Fibroblast of lung (primary cell): ENCODE measurements at regions not wholly inside any gene's neighbourhood (a gene's known extent, or its start where the extent isn't known, plus 50 kb on each side); places are given as distances from the start of the nearest gene placed in this dataset.
"Not testable (repeated sequence)": the region's sequence is repeated elsewhere in the genome, so short reads cannot be mapped to it uniquely, and the experiment has no call there.

Source experiments
- DNase-seq, 2 donors: peaks; one replicate each; pipeline versions ENCODE4 v3.0.0 to v3.0.0-alpha.2; 2010; ENCODE audit warnings: low read depth in 2 of 2
- H2AFZ ChIP-seq: 2 replicates; pipeline ENCODE4 v1.5.1; 2012; ENCODE audit warnings: low read length, control low read depth, inconsistent platforms
- H3K27ac ChIP-seq: 2 replicates; pipeline ENCODE4 v1.5.1; 2011; ENCODE audit warnings: low read length, control low read depth; ENCODE audit not compliant: insufficient read depth
- H3K27me3 ChIP-seq: 2 replicates; pipeline ENCODE4 v1.5.1; 2011; ENCODE audit warnings: mild to moderate bottlenecking, low read length; ENCODE audit not compliant: control insufficient read depth, insufficient read depth
- H3K36me3 ChIP-seq: 2 replicates; pipeline ENCODE4 v1.5.1; 2011; ENCODE audit warnings: low read length; ENCODE audit not compliant: control insufficient read depth, insufficient read depth
- H3K4me1 ChIP-seq: 2 replicates; pipeline ENCODE4 v1.5.1; 2011; ENCODE audit warnings: low read length; ENCODE audit not compliant: control insufficient read depth, insufficient read depth; ENCODE audit errors: extremely low read depth
- H3K4me2 ChIP-seq: 2 replicates; pipeline ENCODE4 v1.5.1; 2011; ENCODE audit warnings: low read length, control low read depth; ENCODE audit not compliant: insufficient read depth; ENCODE audit errors: extremely low read depth
- H3K4me3 ChIP-seq, 4 experiments: fragments of 200-600 bp in 1 of 4; sonication (generic) in 1 of 4; replicated peaks in 1 of 4; 2 replicates each; pipeline ENCODE4 v1.5.1; 2011 to 2016; ENCODE audit warnings: low read length in 4 of 4, low read depth in 3 of 4, mild to moderate bottlenecking in 3 of 4, control low read depth in 2 of 4, inconsistent platforms in 1 of 4, mixed read lengths in 1 of 4; ENCODE audit not compliant: insufficient read depth in 1 of 4; ENCODE audit errors: control extremely low read depth in 1 of 4
- H3K79me2 ChIP-seq: 2 replicates; pipeline ENCODE4 v1.5.1; 2012; ENCODE audit warnings: mild to moderate bottlenecking, low read length, inconsistent platforms; ENCODE audit not compliant: control insufficient read depth, insufficient read depth
- H3K9ac ChIP-seq: 2 replicates; pipeline ENCODE4 v1.5.1; 2011; ENCODE audit warnings: mild to moderate bottlenecking, low read length, control low read depth; ENCODE audit not compliant: insufficient read depth
- H3K9me3 ChIP-seq: 2 replicates; pipeline ENCODE4 v1.5.1; 2012; ENCODE audit warnings: low read depth, low read length; ENCODE audit not compliant: control insufficient read depth, insufficient read depth
- H4K20me1 ChIP-seq: 2 replicates; pipeline ENCODE4 v1.5.1; 2011; ENCODE audit warnings: low read length; ENCODE audit not compliant: control insufficient read depth, insufficient read depth; ENCODE audit errors: extremely low read depth
- EZH2 ChIP-seq: IDR thresholded peaks from 2 replicates; pipeline ENCODE4 v1.5.1; 2012; ENCODE audit warnings: low read length, control low read depth, mild to moderate bottlenecking; ENCODE audit errors: missing control alignments
- TF ChIP-seq, protein P1 (sequence below), 2 donors: IDR thresholded peaks in 1 of 2; conservative IDR thresholded peaks in 1 of 2; 1 replicate in 1 of 2; 2 replicates in 1 of 2; pipeline ENCODE4 v1.5.1; 2011 to 2012; ENCODE audit warnings: low read length in 2 of 2, control low read depth in 1 of 2, inconsistent platforms in 1 of 2, low read depth in 1 of 2, mild to moderate bottlenecking in 1 of 2

DNA sequence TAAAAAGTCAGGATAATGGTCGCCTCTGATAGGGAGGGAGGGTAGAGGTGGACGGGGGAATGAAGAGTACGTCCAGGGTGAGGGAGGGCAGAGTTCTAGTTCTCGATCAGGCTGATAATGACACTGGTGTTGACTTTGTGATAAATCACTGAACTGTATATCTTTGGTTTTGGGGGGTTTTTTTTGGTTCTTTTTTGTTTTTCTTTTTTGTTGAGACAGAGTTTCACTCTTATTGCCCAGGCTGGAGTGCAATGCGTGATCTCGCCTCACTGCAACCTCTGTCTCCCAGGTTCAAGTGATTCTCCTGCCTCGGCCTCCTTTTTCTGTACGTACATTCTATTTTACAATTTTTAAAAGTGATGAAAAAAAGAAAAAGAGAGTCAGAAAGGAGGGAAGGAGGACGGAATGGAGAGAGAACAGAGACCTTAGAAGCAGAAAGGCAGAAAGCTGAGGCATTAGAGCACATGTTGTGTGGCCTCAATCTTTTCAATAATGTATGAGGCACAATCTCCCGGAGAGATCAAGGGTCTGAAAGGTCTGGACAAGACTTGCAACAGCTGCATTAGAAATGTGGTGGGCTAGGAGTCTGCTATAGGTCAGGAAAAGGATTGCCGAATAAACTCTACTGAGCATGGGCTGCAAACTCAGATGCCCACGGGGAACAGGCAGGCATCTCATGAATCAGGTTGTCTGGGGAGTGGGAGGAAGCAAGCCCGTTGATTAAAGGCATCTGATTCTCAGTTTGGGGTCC is 174.8 kb downstream of the TOMM20 start:
- Histone ChIP-seq H3K36me3 (no peaks in the 10 kb centered on the region), H4K20me1 (no peaks in the 10 kb centered on the region), H3K4me2 (no peak overlapping the region), H3K4me3 (no peak overlapping the region), H3K79me2 (no peaks in the 10 kb centered on the region), H3K27ac (no peak overlapping the region), H3K9me3 (no peaks in the 10 kb centered on the region), H3K9ac (no peak overlapping the region), H2AFZ (no peak overlapping the region), H3K27me3 (no peaks in the 10 kb centered on the region), H3K4me1 (peaks cover 20% of the 10 kb centered on the region)
- TF ChIP-seq, protein P1, sequence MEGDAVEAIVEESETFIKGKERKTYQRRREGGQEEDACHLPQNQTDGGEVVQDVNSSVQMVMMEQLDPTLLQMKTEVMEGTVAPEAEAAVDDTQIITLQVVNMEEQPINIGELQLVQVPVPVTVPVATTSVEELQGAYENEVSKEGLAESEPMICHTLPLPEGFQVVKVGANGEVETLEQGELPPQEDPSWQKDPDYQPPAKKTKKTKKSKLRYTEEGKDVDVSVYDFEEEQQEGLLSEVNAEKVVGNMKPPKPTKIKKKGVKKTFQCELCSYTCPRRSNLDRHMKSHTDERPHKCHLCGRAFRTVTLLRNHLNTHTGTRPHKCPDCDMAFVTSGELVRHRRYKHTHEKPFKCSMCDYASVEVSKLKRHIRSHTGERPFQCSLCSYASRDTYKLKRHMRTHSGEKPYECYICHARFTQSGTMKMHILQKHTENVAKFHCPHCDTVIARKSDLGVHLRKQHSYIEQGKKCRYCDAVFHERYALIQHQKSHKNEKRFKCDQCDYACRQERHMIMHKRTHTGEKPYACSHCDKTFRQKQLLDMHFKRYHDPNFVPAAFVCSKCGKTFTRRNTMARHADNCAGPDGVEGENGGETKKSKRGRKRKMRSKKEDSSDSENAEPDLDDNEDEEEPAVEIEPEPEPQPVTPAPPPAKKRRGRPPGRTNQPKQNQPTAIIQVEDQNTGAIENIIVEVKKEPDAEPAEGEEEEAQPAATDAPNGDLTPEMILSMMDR (conservative IDR thresholded peaks at IDR 0.05 in 1 of 2, IDR thresholded peaks at IDR 0.05 in 1 of 2; ENCODE audit: low read depth in 1 of 2, low read length in 2 of 2) = no peak
- TF ChIP-seq EZH2 = no peak
- DNase-seq = no peak

DNA sequence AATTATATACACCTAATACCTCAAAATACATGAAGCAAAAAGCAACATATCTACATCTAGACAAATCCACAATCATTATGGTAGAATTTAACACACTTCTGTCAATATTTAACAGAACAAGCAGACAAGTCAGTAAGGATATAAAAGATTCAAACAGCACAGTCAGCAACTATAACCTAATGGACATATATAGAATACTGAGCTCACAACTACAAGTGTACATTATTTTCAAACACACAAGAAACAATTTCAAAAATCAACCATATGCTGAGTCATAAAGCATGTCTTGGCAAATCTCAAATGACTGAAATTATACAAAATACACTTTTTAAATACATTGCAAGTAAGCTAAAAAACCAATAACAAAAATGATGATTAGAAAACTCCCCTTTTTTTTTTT is 178.0 kb downstream of the TOMM20 start:
- peaks cover 9% of the 10 kb centered on the region for H3K4me1 ChIP-seq

DNA sequence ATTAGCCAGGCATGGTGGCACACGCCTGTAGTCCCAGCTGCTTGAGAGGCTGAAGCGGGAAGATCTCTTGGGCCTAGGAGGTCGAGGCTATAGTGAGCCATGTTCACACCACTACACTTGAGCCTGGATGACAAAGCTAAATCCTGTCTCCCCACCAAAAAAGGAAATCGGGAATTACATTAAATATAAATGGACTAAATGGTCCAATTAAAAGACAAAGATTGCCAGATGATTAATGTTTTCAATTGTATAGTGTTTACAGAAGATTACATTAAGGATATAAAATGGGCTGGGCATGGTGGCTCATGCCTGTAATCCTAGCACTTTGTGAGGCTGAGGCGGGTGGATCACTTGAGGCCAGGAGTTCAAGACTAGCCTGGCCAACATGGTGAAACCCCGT is 179.1 kb downstream of the TOMM20 start:
- not testable (repeated sequence) for H3K27ac ChIP-seq, H3K4me2 ChIP-seq, H3K4me1 ChIP-seq, H3K27me3 ChIP-seq, H2AFZ ChIP-seq, H3K79me2 ChIP-seq, H3K9me3 ChIP-seq, DNase-seq, H3K9ac ChIP-seq, H3K4me3 ChIP-seq, H3K36me3 ChIP-seq, H4K20me1 ChIP-seq

More for the DNA sequence above, 178.0 kb downstream of the TOMM20 start:
- Histone ChIP-seq H4K20me1 (no peaks in the 10 kb centered on the region), H2AFZ (no peak overlapping the region), H3K9ac (no peak overlapping the region), H3K4me3 (no peak overlapping the region), H3K79me2 (no peaks in the 10 kb centered on the region), H3K27ac (no peak overlapping the region), H3K36me3 (no peaks in the 10 kb centered on the region), H3K4me2 (no peak overlapping the region), H3K27me3 (no peaks in the 10 kb centered on the region), H3K9me3 (no peaks in the 10 kb centered on the region)
- DNase-seq = peak in 1 of 2 donors; percentile 57
- TF ChIP-seq EZH2 = no peak
- TF ChIP-seq, protein P1 (conservative IDR thresholded peaks at IDR 0.05 in 1 of 2, IDR thresholded peaks at IDR 0.05 in 1 of 2; ENCODE audit: low read depth in 1 of 2, low read length in 2 of 2) = no peak
